Fibroblast of lung (primary cell): ENCODE measurements at regions not wholly inside any gene's neighbourhood (a gene's known extent, or its start where the extent isn't known, plus 50 kb on each side); places are given as distances from the start of the nearest gene placed in this dataset.

ENCODE experiments used
- CTCF ChIP-seq, 2 donors: IDR thresholded peaks in 1 of 2; conservative IDR thresholded peaks in 1 of 2; 1 replicate in 1 of 2; 2 replicates in 1 of 2; pipeline ENCODE4 v1.5.1; 2011 to 2012; ENCODE audit warnings: low read length in 2 of 2, control low read depth in 1 of 2, inconsistent platforms in 1 of 2, low read depth in 1 of 2, mild to moderate bottlenecking in 1 of 2
- EZH2 ChIP-seq: IDR thresholded peaks from 2 replicates; pipeline ENCODE4 v1.5.1; 2012; ENCODE audit warnings: low read length, control low read depth, mild to moderate bottlenecking; ENCODE audit errors: missing control alignments

GRCh38 chr1:208809876-208810275, 565.7 kb upstream of the PLXNA2 start:
- TF ChIP-seq CTCF (conservative IDR thresholded peaks at IDR 0.05 in 1 of 2, IDR thresholded peaks at IDR 0.05 in 1 of 2; ENCODE audit: low read depth in 1 of 2, low read length in 2 of 2) (no peak), EZH2 (no peak)
